ENCODE measurements at regions not wholly inside any gene's neighbourhood (a gene's known extent, or its start where the extent isn't known, plus 50 kb on each side); places are given as distances from the start of the nearest gene placed in this dataset.

DNA sequence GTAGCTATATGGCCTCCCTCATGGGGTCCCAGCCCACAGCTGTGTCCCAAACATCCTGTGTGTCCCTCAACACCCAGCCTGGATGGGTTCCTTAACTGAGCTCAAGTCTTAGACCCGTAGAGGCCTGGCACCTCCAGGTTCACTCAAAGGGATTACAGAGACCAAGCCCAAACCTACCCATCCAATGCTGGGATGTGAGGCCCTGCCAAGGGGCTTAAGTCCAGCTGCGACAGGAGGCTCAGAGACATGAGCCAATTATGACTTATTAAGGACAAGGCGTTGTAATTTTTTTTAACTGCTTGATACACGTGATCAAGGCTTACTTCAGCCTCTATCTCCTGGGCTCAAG is 105.6 kb upstream of the RET start:
- TF ChIP-seq CTCF (IDR thresholded peaks at IDR 0.05 in 2 of 3, conservative IDR thresholded peaks at IDR 0.05 in 1 of 3; ENCODE audit: control insufficient read depth in 2 of 3, extremely low read depth in 1 of 3, insufficient read depth in 1 of 3, low read depth in 3 of 3, low read length in 3 of 3) (no peak), BACH1 (IDR thresholded peaks at IDR 0.05; ENCODE audit: borderline replicate concordance) (no peak), TAF1 (IDR thresholded peaks at IDR 0.05; ENCODE audit: borderline replicate concordance, low read depth, low read length) (no peak), SREBF2 (IDR thresholded peaks at IDR 0.05; ENCODE audit: low read length) (no peak), EP300 (IDR thresholded peaks at IDR 0.05; ENCODE audit: borderline replicate concordance in 1 of 2, control insufficient read depth in 1 of 2, low read depth in 2 of 2, low read length in 2 of 2) (no peak), HSF1 (IDR thresholded peaks at IDR 0.05; ENCODE audit: low read depth, low read length) (no peak), CBX3 (IDR thresholded peaks at IDR 0.05; ENCODE audit: borderline replicate concordance, low read depth) (no peak), GATAD2B (conservative IDR thresholded peaks at IDR 0.05; ENCODE audit: low read depth) (no peak), CUX1 (IDR thresholded peaks at IDR 0.05; ENCODE audit: insufficient replicate concordance, low read depth, low read length) (no peak), SP1 (IDR thresholded peaks at IDR 0.05; ENCODE audit: low read depth, low read length) (no peak)

All from GM12878 (cell line).